ENCODE measurements at regions not wholly inside any gene's neighbourhood (a gene's known extent, or its start where the extent isn't known, plus 50 kb on each side); places are given as distances from the start of the nearest gene placed in this dataset.

GRCh38 chrX:33735182-33735581, 396.9 kb downstream of the FAM47A start:
- TF ChIP-seq EZH2 (IDR thresholded peaks at IDR 0.05; ENCODE audit: borderline replicate concordance, insufficient read depth, low read depth, low read length, poor library complexity, severe bottlenecking): no peak
- TF ChIP-seq CTCF (IDR thresholded peaks at IDR 0.05): no peak
